Sigmoid colon (tissue), 4 donors: ENCODE measurements at regions not wholly inside any gene's neighbourhood (a gene's known extent, or its start where the extent isn't known, plus 50 kb on each side); places are given as distances from the start of the nearest gene placed in this dataset.

Experiments
- CTCF ChIP-seq, 4 experiments: fragments of 450-650 bp in 3 of 4; fragments of 200-600 bp in 1 of 4; IDR thresholded peaks; one replicate each; pipeline ENCODE4 v1.5.1; 2016 to 2019; ENCODE audit warnings: antibody characterized with exemption in 4 of 4, mild to moderate bottlenecking in 3 of 4, moderate library complexity in 2 of 4
- EP300 ChIP-seq, 4 donors: sonication (generic); formaldehyde crosslinking; IDR thresholded peaks; one replicate each; pipeline ENCODE4 v1.6.1; 2017; ENCODE audit warnings: antibody characterized with exemption in 4 of 4
- POLR2A ChIP-seq, 2 donors: fragments of 450-650 bp; IDR thresholded peaks; one replicate each; pipeline ENCODE4 v1.6.1; 2016; ENCODE audit warnings: antibody characterized with exemption in 2 of 2, mild to moderate bottlenecking in 2 of 2, moderate library complexity in 2 of 2

GRCh38 chr1:229882621-229883020, 184.4 kb upstream of the GALNT2 start:
- no peak for TF ChIP-seq CTCF (IDR thresholded peaks at IDR 0.05)
- no peak for TF ChIP-seq EP300 (IDR thresholded peaks at IDR 0.05)
- no peak for TF ChIP-seq POLR2A (IDR thresholded peaks at IDR 0.05)
